Kidney capillary endothelial cell (primary cell): ENCODE measurements at regions not wholly inside any gene's neighbourhood (a gene's known extent, or its start where the extent isn't known, plus 50 kb on each side); places are given as distances from the start of the nearest gene placed in this dataset.
"Not testable (repeated sequence)": the region's sequence is repeated elsewhere in the genome, so short reads cannot be mapped to it uniquely, and the experiment has no call there.

ENCODE experiments used
- DNase-seq: peaks from one replicate; pipeline ENCODE4 v3.0.0-alpha.2; 2018; ENCODE audit warnings: low spot score

GRCh38 chr22:22697377-22698117, 53.1 kb downstream of the GGTLC2 start:
- DNase-seq: no peak

- no peak for DNase-seq
Measured at GRCh38 chr22:22698263-22698750, 53.9 kb downstream of the GGTLC2 start.

GRCh38 chr22:22700631-22701030, 56.2 kb downstream of the GGTLC2 start:
- DNase-seq: no peak

- not testable (repeated sequence) for DNase-seq
Measured at GRCh38 chr22:22701557-22701956, 57.1 kb downstream of the GGTLC2 start.

GRCh38 chr22:22702237-22703202, 58.1 kb downstream of the GGTLC2 start:
- no peak for DNase-seq

- no peak for DNase-seq
Measured at GRCh38 chr22:22703203-22703570, 58.8 kb downstream of the GGTLC2 start.

GRCh38 chr22:22703715-22704114, 59.3 kb downstream of the GGTLC2 start:
- DNase-seq: no peak

- DNase-seq: no peak
Measured at GRCh38 chr22:22704156-22704946, 59.9 kb downstream of the GGTLC2 start.

- DNase-seq: no peak
Measured at GRCh38 chr22:22705328-22706100, 61.1 kb downstream of the GGTLC2 start.

GRCh38 chr22:22706253-22706915, 62.0 kb downstream of the GGTLC2 start:
- no peak for DNase-seq

- DNase-seq: no peak
Measured at GRCh38 chr22:22709719-22710445, 65.5 kb downstream of the GGTLC2 start.

- DNase-seq: peak; percentile 24
Measured at GRCh38 chr22:22710719-22711531, 66.5 kb downstream of the GGTLC2 start.

- DNase-seq: no peak
Measured at GRCh38 chr22:22711532-22711913, 67.1 kb downstream of the GGTLC2 start.

- no peak for DNase-seq
Measured at GRCh38 chr22:22712092-22712658, 67.8 kb downstream of the GGTLC2 start.

- DNase-seq: no peak
Measured at GRCh38 chr22:22712666-22713365, 68.4 kb downstream of the GGTLC2 start.

GRCh38 chr22:22713416-22713815, 69.0 kb downstream of the GGTLC2 start:
- no peak for DNase-seq

GRCh38 chr22:22714600-22715335, 70.4 kb downstream of the GGTLC2 start:
- DNase-seq: no peak
